HG03045 (cell line): ENCODE measurements at regions not wholly inside any gene's neighbourhood (a gene's known extent, or its start where the extent isn't known, plus 50 kb on each side); places are given as distances from the start of the nearest gene placed in this dataset.
A peak's percentile ranks its signal among the peaks of the same experiment; 100 is the strongest.
"Not testable (repeated sequence)": the region's sequence is repeated elsewhere in the genome, so short reads cannot be mapped to it uniquely, and the experiment has no call there.

Experiments
- ATAC-seq: cut with Tn5 transposase; IDR thresholded peaks from one replicate; pipeline ENCODE4 v1.9.1; 2021; ENCODE audit warnings: mild to moderate bottlenecking, moderate library complexity; ENCODE audit not compliant: unreplicated experiment

GRCh38 chr1:102178480-102178879 lies 181.8 kb upstream of the OLFM3 start:
- no peak for ATAC-seq

GRCh38 chr1:102174259-102174863 lies 177.6 kb upstream of the OLFM3 start:
- ATAC-seq, result peak; percentile 83

GRCh38 chr1:102172200-102172599 lies 175.5 kb upstream of the OLFM3 start:
- no peak for ATAC-seq

- no peak for ATAC-seq
Observed at GRCh38 chr1:102163799-102164198, 167.1 kb upstream of the OLFM3 start.

- no peak for ATAC-seq
Observed at GRCh38 chr1:102151242-102151641, 154.5 kb upstream of the OLFM3 start.

- no peak for ATAC-seq
Observed at GRCh38 chr1:102120910-102121309, 124.2 kb upstream of the OLFM3 start.

- ATAC-seq, result no peak
Observed at GRCh38 chr1:102118150-102118549, 121.4 kb upstream of the OLFM3 start.

GRCh38 chr1:102110586-102110985 lies 113.9 kb upstream of the OLFM3 start:
- ATAC-seq, result no peak

- ATAC-seq, result not testable (repeated sequence)
Observed at GRCh38 chr1:102109493-102109892, 112.8 kb upstream of the OLFM3 start.

GRCh38 chr1:102107441-102107840 lies 110.7 kb upstream of the OLFM3 start:
- no peak for ATAC-seq

- ATAC-seq, result no peak
Observed at GRCh38 chr1:102105931-102106550, 109.3 kb upstream of the OLFM3 start.

- no peak for ATAC-seq
Observed at GRCh38 chr1:102103646-102104045, 106.9 kb upstream of the OLFM3 start.

- no peak for ATAC-seq
Observed at GRCh38 chr1:102102276-102102780, 105.6 kb upstream of the OLFM3 start.

GRCh38 chr1:102100666-102101065 lies 103.9 kb upstream of the OLFM3 start:
- ATAC-seq, result no peak

GRCh38 chr1:102099916-102100315 lies 103.2 kb upstream of the OLFM3 start:
- ATAC-seq, result no peak

GRCh38 chr1:102098536-102098935 lies 101.8 kb upstream of the OLFM3 start:
- no peak for ATAC-seq

- no peak for ATAC-seq
Observed at GRCh38 chr1:102098081-102098480, 101.4 kb upstream of the OLFM3 start.

GRCh38 chr1:102097451-102097850 lies 100.7 kb upstream of the OLFM3 start:
- ATAC-seq, result no peak

- no peak for ATAC-seq
Observed at GRCh38 chr1:102096162-102096561, 99.4 kb upstream of the OLFM3 start.

GRCh38 chr1:102089791-102090190 lies 93.1 kb upstream of the OLFM3 start:
- no peak for ATAC-seq

- ATAC-seq, result no peak
Observed at GRCh38 chr1:102085896-102086295, 89.2 kb upstream of the OLFM3 start.

- ATAC-seq, result no peak
Observed at GRCh38 chr1:102084771-102085535, 88.2 kb upstream of the OLFM3 start.
